ENCODE measurements at regions not wholly inside any gene's neighbourhood (a gene's known extent, or its start where the extent isn't known, plus 50 kb on each side); places are given as distances from the start of the nearest gene placed in this dataset.

DNA sequence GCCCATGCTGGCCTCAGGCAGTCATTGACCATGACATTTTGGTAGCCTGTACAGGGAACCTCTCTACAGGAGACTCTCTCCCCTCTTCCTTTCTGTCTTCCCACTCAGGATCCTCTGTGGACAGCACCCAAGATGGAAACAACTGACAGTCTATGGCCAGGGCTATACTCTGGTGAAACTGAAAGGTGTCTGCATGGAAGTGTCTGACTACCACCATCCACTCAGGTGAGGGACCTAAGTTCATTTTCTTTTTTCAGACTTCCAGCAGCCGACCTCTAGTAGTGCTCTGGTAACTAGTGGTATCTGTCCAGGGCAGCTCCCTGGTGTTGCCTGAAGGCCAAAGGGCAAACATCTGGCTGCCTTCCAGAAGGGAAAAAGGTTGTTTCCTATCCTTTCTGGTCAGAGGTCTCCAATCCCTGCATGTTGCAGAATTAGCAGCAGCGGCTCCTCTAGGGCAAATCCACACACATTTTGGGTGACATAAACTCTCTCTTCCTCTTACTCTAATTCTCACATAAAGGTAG lies 804.5 kb downstream of the C4orf33 start:
- no peak overlapping the region for H3K4me3 ChIP-seq
- H3K9me3 ChIP-seq (replicated peaks), result peaks cover 4% of the 10 kb centered on the region
- H3K36me3 ChIP-seq, result no peaks in the 10 kb centered on the region
- intact Hi-C loops (cut with micrococcal nuclease), result no loop called here
- H3K4me1 ChIP-seq, result no peaks in the 10 kb centered on the region
- no peaks in the 10 kb centered on the region for H3K27me3 ChIP-seq (ENCODE audit: low read depth)
- TF ChIP-seq, protein P1, sequence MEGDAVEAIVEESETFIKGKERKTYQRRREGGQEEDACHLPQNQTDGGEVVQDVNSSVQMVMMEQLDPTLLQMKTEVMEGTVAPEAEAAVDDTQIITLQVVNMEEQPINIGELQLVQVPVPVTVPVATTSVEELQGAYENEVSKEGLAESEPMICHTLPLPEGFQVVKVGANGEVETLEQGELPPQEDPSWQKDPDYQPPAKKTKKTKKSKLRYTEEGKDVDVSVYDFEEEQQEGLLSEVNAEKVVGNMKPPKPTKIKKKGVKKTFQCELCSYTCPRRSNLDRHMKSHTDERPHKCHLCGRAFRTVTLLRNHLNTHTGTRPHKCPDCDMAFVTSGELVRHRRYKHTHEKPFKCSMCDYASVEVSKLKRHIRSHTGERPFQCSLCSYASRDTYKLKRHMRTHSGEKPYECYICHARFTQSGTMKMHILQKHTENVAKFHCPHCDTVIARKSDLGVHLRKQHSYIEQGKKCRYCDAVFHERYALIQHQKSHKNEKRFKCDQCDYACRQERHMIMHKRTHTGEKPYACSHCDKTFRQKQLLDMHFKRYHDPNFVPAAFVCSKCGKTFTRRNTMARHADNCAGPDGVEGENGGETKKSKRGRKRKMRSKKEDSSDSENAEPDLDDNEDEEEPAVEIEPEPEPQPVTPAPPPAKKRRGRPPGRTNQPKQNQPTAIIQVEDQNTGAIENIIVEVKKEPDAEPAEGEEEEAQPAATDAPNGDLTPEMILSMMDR (IDR thresholded peaks at IDR 0.05; ENCODE audit: borderline replicate concordance), result no peak
- DNase-seq, result no peak
- H3K27ac ChIP-seq (replicated peaks), result no peak overlapping the region

- Histone ChIP-seq H3K9me3 (replicated peaks) (peaks cover 4% of the 10 kb centered on the region), H3K27me3 (ENCODE audit: low read depth) (no peaks in the 10 kb centered on the region), H3K4me3 (no peak overlapping the region), H3K36me3 (no peaks in the 10 kb centered on the region), H3K27ac (replicated peaks) (no peak overlapping the region), H3K4me1 (no peaks in the 10 kb centered on the region)
- no peak for DNase-seq
- TF ChIP-seq, protein P1 (IDR thresholded peaks at IDR 0.05; ENCODE audit: borderline replicate concordance), result no peak
- intact Hi-C loops (cut with micrococcal nuclease), result no loop called here
Observed at GRCh38 chr4:129901205-129901604, 805.3 kb downstream of the C4orf33 start.

DNA sequence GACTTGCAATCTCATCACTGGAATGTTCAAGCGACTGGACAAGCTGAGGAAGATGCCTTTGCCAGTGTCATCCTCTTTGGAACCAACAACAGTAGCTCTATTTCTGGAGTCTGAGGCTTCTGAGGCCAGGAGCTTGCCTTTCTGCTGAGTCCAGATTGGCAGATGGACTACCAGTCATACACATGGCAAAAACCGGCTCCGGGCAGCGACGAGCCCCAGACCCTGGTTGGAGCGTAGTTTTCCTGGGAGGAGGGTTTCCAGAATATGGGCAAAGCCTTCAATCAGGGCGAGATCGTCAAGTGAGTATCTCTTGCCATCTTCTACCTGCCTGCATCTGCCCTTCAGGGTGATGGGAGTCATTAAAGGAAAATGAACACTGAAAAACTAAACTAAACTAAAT lies 807.9 kb downstream of the C4orf33 start:
- no peaks in the 10 kb centered on the region for H3K4me1 ChIP-seq
- no peaks in the 10 kb centered on the region for H3K36me3 ChIP-seq
- H3K27me3 ChIP-seq (ENCODE audit: low read depth), result no peaks in the 10 kb centered on the region
- H3K27ac ChIP-seq (replicated peaks), result no peak overlapping the region
- TF ChIP-seq, protein P1 (IDR thresholded peaks at IDR 0.05; ENCODE audit: borderline replicate concordance), result no peak
- no peaks in the 10 kb centered on the region for H3K9me3 ChIP-seq (replicated peaks)
- H3K4me3 ChIP-seq, result no peak overlapping the region
- intact Hi-C loops (cut with micrococcal nuclease), result no loop called here
- DNase-seq, result no peak

GRCh38 chr4:129905256-129905655 lies 809.3 kb downstream of the C4orf33 start:
- H3K27ac ChIP-seq (replicated peaks), result no peak overlapping the region
- no peak for DNase-seq
- intact Hi-C loops (cut with micrococcal nuclease), result no loop called here
- H3K36me3 ChIP-seq, result no peaks in the 10 kb centered on the region
- H3K4me3 ChIP-seq, result no peak overlapping the region
- TF ChIP-seq, protein P1 (IDR thresholded peaks at IDR 0.05; ENCODE audit: borderline replicate concordance), result no peak
- H3K9me3 ChIP-seq (replicated peaks), result no peaks in the 10 kb centered on the region
- H3K27me3 ChIP-seq (ENCODE audit: low read depth), result no peaks in the 10 kb centered on the region
- no peaks in the 10 kb centered on the region for H3K4me1 ChIP-seq

DNA sequence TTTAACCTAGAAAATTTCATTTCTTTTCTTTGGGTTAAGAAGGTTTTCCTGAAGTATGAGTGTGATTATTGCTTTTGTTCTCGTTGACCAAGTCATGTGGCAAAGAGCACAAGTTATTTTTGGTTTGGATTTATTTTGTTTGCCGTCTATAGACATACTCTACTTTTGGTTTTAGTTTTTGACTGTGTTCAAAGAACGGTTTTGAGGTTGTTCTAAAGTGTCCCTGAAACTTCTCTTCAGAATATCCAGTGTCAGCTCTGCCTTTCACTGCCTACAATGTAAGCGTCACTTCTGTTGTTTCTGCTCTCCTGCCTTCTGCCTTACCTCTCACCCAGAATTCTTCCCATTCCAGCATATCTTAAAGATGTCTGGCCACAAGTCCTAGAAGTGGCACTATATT lies 812.2 kb downstream of the C4orf33 start:
- Histone ChIP-seq H3K9me3 (replicated peaks) (no peaks in the 10 kb centered on the region), H3K4me3 (no peak overlapping the region), H3K27ac (replicated peaks) (no peak overlapping the region), H3K4me1 (no peaks in the 10 kb centered on the region), H3K36me3 (no peaks in the 10 kb centered on the region), H3K27me3 (ENCODE audit: low read depth) (no peaks in the 10 kb centered on the region)
- TF ChIP-seq, protein P1 (IDR thresholded peaks at IDR 0.05; ENCODE audit: borderline replicate concordance), result no peak
- intact Hi-C loops (cut with micrococcal nuclease), result no loop called here
- DNase-seq, result no peak

All from left ventricle myocardium inferior (tissue), 1 donor.